GM12891 (cell line): ENCODE measurements at regions not wholly inside any gene's neighbourhood (a gene's known extent, or its start where the extent isn't known, plus 50 kb on each side); places are given as distances from the start of the nearest gene placed in this dataset.

Source experiments
- PAX5 ChIP-seq: IDR thresholded peaks from 2 replicates; pipeline ENCODE4 v1.6.1; 2011; ENCODE audit warnings: low read length, moderate library complexity, mild to moderate bottlenecking; ENCODE audit not compliant: insufficient read depth, severe bottlenecking
- POLR2A ChIP-seq: IDR thresholded peaks from 2 replicates; pipeline ENCODE4 v1.6.1; 2011; ENCODE audit warnings: low read depth, low read length, control low read depth

DNA sequence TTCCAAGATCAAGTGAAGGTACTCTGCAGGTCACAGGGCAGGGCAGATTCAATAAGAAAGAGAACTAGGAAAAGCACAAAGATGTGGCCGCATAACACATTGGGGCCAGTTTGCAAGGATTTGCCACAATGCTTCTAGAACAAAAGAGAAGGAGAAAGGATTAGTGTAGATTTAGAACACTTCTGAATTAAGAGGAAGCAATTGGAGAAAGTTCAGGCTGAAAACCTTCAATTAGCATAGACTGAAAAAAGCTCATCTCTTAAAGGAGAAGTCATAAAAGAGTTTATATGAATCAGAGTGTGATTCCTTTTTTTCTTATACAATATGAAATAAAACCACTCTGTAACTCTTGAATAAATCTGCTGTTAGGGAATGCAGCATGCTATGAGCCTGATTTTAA lies 215.6 kb upstream of the FAT1 start:
- TF ChIP-seq PAX5 (no peak), POLR2A (no peak)
